ENCODE measurements at regions not wholly inside any gene's neighbourhood (a gene's known extent, or its start where the extent isn't known, plus 50 kb on each side); places are given as distances from the start of the nearest gene placed in this dataset.
A peak's percentile ranks its signal among the peaks of the same experiment; 100 is the strongest.

- DNase-seq (ENCODE audit: low spot score in 2 of 2), result no peak
- H3K4me1 ChIP-seq, result peaks cover 0 to 34% (median 23%) of the 10 kb centered on the region in 4 donors
- no peak for TF ChIP-seq EP300 (IDR thresholded peaks at IDR 0.05)
- TF ChIP-seq POLR2A (IDR thresholded peaks at IDR 0.05), result no peak
- no peak for TF ChIP-seq CTCF (IDR thresholded peaks at IDR 0.05)
- H3K9me3 ChIP-seq, result no peaks in the 10 kb centered on the region
- 92 to 96% methylated on average over 1 of the region's 1 CpG for WGBS, 2 donors
- no peaks in the 10 kb centered on the region for H3K36me3 ChIP-seq
- peak overlapping the region in 1 of 4 donors; percentile 6 for H3K27ac ChIP-seq
- no peak overlapping the region for H3K4me3 ChIP-seq
- H3K27me3 ChIP-seq, result no peaks in the 10 kb centered on the region
Observed at GRCh38 chr21:38916214-38916964, 110.7 kb downstream of the ETS2 start.

- no peaks in the 10 kb centered on the region for H3K9me3 ChIP-seq
- peak overlapping the region in 3 of 4 donors; percentile 57 to 85 (median 78) for H3K27ac ChIP-seq
- no peak overlapping the region for H3K4me3 ChIP-seq
- no peak for DNase-seq (ENCODE audit: low spot score in 2 of 2)
- no peaks in the 10 kb centered on the region for H3K36me3 ChIP-seq
- WGBS, 2 donors, result 86 to 93% methylated on average over 4 of the region's 4 CpGs
- H3K4me1 ChIP-seq, result peaks cover 0 to 27% (median 19%) of the 10 kb centered on the region in 4 donors
- TF ChIP-seq CTCF (IDR thresholded peaks at IDR 0.05) (no peak), EP300 (IDR thresholded peaks at IDR 0.05) (no peak), POLR2A (IDR thresholded peaks at IDR 0.05) (no peak)
- no peaks in the 10 kb centered on the region for H3K27me3 ChIP-seq
Observed at GRCh38 chr21:38915546-38915945, 109.8 kb downstream of the ETS2 start.

GRCh38 chr21:38914528-38915293 is 109.0 kb downstream of the ETS2 start:
- Histone ChIP-seq H3K9me3 (no peaks in the 10 kb centered on the region), H3K36me3 (no peaks in the 10 kb centered on the region), H3K27ac (peak overlapping the region; percentile 6 to 85 (median 68)), H3K4me3 (no peak overlapping the region), H3K4me1 (peaks cover 0 to 27% (median 17%) of the 10 kb centered on the region in 4 donors), H3K27me3 (no peaks in the 10 kb centered on the region)
- TF ChIP-seq POLR2A (IDR thresholded peaks at IDR 0.05) (no peak), CTCF (IDR thresholded peaks at IDR 0.05) (no peak), EP300 (IDR thresholded peaks at IDR 0.05) (no peak)
- 49 to 55% methylated on average over 10 of the region's 10 CpGs for WGBS, 2 donors
- DNase-seq (ENCODE audit: low spot score in 2 of 2), result no peak

DNA sequence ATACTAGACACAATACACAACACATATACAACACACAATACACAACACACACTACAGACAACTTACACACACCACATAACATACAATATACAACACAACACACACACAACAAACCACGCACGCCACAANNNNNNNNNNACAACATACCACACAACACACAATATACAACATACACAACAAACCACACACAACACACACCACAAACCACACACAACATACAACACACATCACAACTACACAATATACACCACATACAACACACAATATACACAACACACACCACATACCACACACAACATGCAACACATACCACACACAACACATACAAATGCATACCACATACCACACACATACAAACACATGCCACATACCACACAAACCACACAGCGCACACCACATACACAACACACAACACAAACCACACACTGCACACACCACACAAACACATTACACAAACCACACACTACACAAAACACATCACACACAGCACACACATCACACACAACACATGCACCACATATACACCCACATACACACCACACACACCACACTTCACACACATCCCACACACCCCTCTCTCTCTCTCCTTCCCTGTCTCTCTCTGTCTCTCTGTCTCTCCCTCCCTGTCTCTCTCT is 108.3 kb downstream of the ETS2 start:
- Histone ChIP-seq H3K27me3 (no peaks in the 10 kb centered on the region), H3K36me3 (no peaks in the 10 kb centered on the region), H3K27ac (peak overlapping the region; percentile 71 to 85 (median 78)), H3K4me3 (no peak overlapping the region), H3K4me1 (peaks cover 0 to 23% (median 16%) of the 10 kb centered on the region in 4 donors), H3K9me3 (no peaks in the 10 kb centered on the region)
- WGBS, 2 donors, result 81 to 92% methylated on average over 3 of the region's 3 CpGs
- TF ChIP-seq EP300 (IDR thresholded peaks at IDR 0.05) (no peak), CTCF (IDR thresholded peaks at IDR 0.05) (no peak), POLR2A (IDR thresholded peaks at IDR 0.05) (no peak)
- DNase-seq (ENCODE audit: low spot score in 2 of 2), result no peak
